Left lobe of liver (tissue), 2 donors: ENCODE measurements at regions not wholly inside any gene's neighbourhood (a gene's known extent, or its start where the extent isn't known, plus 50 kb on each side); places are given as distances from the start of the nearest gene placed in this dataset.

Experiments
- ATAC-seq: fragments of 200-7000 bp; cut with Tn5 transposase; one replicate; pipeline ENCODE4 v1.9.1; 2020; ENCODE audit warnings: mild to moderate bottlenecking, moderate library complexity
- DNase-seq: peaks from one replicate; pipeline ENCODE4 v3.0.0-alpha.2; 2020; ENCODE audit warnings: low spot score
- donor health status: DM: no; HTN: no; CAD: no; lungs with moderate emphysema.
- donor health status: DM: no; HTN: yes; CAD: no.

- ATAC-seq (peak; percentile 71), DNase-seq (no peak)
Observed at GRCh38 chr9:108473209-108474112, 382.3 kb downstream of the ACTL7B start.

GRCh38 chr9:108469654-108470053, 386.1 kb downstream of the ACTL7B start:
- ATAC-seq (no peak), DNase-seq (no peak)

DNA sequence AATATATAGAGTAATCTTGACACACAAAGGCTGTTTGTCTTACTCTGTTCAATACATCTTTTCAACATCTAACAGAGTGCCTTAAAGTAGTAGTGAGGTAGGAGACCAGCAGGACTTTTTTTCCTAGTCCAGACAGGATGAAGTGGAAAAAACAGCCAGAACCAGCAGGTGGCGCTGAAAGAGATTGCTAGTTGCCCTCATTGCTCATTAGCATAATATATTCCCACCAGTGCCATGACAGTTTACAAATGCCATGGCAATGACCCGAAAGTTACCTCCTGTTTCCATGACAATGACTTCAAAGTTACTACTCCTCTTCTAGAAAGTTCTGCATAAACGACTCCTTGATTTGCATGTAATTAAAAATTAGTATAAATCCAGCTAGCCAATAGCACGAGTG, 387.4 kb downstream of the ACTL7B start:
- no peak for ATAC-seq
- no peak for DNase-seq

GRCh38 chr9:108467653-108468324, 388.0 kb downstream of the ACTL7B start:
- DNase-seq (peak; percentile 62), ATAC-seq (peak; percentile 83)

DNA sequence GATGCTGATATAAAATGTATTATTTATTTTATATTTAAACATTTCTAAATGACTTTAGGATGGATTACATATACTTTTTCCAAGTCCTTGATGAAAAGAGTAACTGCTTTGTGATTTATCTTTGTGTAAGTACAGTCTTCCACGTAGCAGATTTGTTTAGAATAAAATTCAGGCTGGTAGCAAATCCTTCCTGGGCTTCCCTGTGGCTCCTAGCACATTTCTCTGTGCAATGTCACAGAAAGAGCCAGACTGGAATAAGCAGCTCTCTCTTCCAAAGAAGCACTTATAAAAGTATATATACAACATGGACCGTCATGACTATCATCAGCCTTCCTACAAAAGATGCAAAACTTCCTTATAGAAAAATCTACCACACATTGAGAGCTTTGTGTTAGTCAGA, 388.6 kb downstream of the ACTL7B start:
- DNase-seq: no peak
- no peak for ATAC-seq

GRCh38 chr9:108466304-108466703, 389.5 kb downstream of the ACTL7B start:
- ATAC-seq: no peak
- no peak for DNase-seq

DNA sequence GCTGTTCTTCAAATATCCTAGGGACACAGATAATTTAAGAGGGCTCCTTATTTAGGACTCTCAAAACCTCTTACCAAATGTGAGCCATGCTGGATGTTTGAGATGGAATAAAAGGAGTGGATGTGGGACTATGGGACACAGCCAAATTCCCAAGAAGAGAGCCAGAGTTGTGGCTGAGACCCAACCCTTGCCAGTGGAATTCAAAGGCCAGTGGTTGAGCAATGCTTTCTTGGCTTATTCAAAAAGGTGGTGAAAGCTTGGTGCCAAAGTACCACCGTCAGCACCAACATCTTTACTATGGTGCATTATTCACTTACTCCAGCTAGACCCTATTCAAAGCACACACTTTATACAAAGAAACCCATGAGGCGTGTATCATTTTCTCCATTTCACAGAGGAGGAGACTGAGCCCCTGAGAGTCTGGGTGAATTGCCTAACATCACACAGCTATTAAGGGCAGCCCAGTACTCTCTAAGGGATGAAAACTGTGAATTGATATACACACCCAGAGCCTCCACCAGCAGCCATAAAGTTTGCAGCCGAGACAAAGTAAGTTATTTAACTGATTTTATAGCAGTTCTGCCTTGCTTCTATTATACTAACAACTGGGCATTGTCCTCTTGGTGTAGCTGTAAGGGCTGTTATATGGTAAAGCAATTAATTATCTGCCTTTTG, 391.7 kb downstream of the ACTL7B start:
- ATAC-seq (peak; percentile 57), DNase-seq (no peak)

- no peak for ATAC-seq
- DNase-seq: no peak
Observed at GRCh38 chr9:108456903-108457302, 398.9 kb downstream of the ACTL7B start.

- no peak for DNase-seq
- ATAC-seq: no peak
Observed at GRCh38 chr9:108445431-108446071, 410.2 kb downstream of the ACTL7B start.

DNA sequence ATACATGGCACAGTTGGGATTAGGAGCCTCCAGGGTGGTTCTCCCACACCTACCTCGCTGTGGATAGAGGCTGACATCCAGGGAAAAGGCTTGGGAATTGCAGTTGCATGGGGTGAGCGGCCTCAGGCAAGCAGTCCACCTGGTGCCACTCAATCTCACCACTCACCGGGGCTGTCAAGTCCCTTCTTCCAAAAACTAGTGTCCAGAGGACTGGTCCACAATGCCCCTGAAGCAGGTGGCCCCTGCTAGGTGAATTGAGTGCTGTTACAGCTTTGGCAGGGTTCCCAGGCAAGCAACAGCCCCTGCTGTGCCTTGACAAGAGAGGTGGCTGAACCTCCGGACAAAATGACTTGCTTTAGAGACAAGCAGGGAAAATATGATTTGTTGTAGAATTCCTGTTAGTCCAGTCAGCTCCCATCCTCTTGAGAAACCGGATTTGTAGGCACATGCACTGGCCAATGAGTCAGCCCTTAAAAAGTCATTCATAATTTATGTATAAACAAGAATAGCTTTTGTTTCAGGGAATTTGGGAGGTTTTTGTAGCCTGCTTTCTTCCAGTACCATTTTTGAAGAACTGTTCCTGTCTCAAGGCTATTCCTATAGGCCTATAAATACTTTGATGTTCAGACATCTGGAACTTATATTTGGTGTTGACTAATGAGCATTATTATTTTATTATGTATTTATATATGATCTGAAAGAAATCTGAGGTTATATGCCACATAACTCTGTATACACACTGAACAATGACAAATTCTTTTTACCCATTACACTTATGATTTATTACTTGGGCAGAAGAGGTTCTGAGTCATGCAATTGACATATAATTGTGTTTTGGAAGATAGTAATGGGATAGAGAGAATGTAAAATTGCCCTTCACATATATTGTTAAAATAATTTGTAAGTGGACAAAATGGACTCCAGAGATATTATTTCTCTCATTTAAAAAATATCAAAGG, 411.1 kb downstream of the ACTL7B start:
- ATAC-seq (no peak), DNase-seq (no peak)

DNA sequence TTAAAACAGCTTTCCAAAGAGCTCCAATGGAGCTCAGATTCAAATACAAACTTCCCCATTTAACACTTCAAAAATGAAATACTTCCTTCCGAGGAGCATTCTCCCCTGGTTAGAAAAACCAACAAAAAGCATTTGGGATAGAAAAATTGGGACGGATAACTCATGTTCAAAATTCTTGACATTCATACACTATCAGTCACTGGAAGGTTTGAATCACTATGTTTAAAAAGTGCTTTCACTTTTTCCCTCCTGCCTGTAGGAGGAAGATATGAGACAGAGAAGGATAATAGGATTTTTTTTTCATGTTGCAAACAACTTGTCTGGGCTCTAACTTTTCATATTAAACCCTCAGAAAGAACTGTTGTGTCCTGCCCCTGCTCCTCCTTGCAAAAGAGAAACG, 412.0 kb downstream of the ACTL7B start:
- DNase-seq (no peak), ATAC-seq (no peak)

DNA sequence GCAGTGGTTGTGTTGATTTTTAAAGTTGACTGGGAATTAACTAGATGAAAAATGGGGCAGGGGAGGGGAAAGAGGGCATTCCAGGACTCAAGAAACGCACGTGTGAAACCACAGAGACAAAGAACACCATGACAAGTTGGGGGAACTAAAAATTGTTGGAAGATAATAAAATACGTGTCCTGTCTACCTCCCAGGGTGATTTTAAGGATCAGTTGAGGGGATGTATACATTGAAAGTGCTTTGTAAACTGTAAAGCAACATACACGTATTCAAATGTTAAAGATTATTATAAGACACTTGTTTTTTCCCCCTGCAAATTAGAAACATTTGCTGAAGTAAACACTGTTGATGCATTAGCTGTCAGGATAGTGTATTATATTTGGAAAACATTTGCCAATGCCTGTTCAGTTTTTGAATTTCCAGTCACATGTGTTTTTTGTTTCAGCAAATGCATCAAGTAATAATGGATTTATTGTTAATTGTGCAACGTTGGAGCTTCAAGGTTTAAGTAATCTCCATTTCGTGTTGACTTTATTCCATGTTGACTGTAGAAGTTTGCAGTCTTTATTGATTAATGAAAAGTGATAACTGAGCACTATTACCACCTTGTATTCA, 412.7 kb downstream of the ACTL7B start:
- ATAC-seq (no peak), DNase-seq (no peak)

- ATAC-seq: no peak
- no peak for DNase-seq
Observed at GRCh38 chr9:108442627-108443018, 413.2 kb downstream of the ACTL7B start.

DNA sequence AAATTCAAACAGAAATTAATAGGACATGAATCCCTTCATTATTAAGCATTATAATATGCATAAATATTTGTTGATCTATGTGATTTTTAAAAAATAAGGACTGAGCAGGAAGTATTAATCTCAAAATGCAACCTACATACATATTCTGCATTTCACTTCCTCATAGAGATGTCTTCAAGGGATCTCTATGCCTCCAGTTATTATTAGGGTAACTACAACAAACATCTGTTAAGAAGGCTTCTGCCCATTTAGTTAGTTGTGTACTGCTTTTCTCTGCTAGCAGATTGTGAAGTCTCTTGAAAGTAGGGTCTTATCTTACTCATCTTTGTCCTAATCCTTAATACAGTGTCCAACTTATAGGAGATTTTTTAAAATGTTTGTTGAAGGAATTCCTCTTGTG, 414.1 kb downstream of the ACTL7B start:
- DNase-seq (no peak), ATAC-seq (no peak)

DNA sequence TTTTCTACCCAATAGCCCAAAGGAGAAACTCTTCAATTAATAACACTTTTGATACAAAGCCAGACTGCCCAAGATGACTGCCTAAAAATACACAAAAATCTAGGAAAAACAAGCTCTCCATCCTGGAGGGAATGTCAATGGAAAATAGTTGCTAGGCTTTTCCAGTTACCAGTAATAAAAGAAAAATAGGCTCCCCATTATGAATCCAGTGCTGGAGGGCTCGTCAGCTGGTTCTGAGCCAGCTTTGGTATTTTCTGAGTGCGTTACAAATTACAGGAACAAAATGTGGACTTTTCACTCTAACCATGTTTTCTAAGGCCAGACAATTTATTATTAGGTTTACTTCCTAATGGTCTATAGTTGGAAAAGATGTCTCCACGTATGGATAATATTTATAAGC, 414.5 kb downstream of the ACTL7B start:
- ATAC-seq: no peak
- no peak for DNase-seq

DNA sequence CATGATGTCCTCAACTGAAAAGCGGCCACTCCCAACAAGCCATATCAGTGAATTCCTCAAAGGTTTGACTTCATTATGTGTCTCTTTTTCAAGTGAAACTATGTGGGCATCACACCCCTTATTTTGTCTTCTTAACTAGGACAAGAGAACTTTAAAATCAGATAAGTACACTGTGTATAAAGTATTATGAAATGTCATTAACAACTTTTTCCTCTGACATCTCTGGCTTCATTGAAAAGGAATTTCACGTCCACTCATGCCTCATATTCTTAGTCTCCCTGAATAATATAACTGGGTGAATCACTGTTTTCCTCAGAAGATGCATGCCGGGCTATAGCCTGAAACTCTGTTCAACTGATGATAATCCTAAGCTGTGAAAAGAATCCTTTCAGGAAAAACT, 415.8 kb downstream of the ACTL7B start:
- ATAC-seq (no peak), DNase-seq (no peak)

- no peak for ATAC-seq
- no peak for DNase-seq
Observed at GRCh38 chr9:108437656-108438055, 418.1 kb downstream of the ACTL7B start.

- ATAC-seq: no peak
Observed at GRCh38 chr9:108436448-108436847, 419.3 kb downstream of the ACTL7B start.

DNA sequence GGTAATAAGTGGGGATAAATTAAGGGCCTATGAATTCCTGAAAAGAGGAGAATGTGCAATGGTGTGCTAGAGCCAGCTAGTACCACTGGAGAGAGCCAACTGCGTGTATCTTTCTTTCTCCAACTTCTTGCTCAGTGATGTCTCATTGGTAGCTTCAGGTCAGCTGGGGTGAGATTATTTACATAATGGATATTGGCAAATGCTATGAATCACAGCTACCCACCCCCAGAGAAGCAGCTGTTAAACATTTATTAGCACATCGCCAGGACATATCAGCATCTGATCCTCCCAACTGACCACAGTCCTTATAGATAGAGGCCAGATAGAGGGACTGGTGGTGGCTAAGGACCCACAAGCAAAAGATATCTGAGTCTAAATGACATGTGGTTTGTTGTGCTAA, 421.3 kb downstream of the ACTL7B start:
- ATAC-seq (no peak), DNase-seq (no peak)

More at GRCh38 chr9:108436448-108436847, 419.3 kb downstream of the ACTL7B start:
- DNase-seq: no peak

- ATAC-seq (no peak), DNase-seq (no peak)
Observed at GRCh38 chr9:108434036-108434435, 421.8 kb downstream of the ACTL7B start.
